GM18858 (cell line): ENCODE measurements at regions not wholly inside any gene's neighbourhood (a gene's known extent, or its start where the extent isn't known, plus 50 kb on each side); places are given as distances from the start of the nearest gene placed in this dataset.

Source experiments
- ATAC-seq: cut with Tn5 transposase; IDR thresholded peaks from one replicate; pipeline ENCODE4 v1.9.1; 2021; ENCODE audit not compliant: unreplicated experiment

GRCh38 chr17:14838567-14838966 lies 426.6 kb downstream of the PMP22 start:
- ATAC-seq = no peak

- no peak for ATAC-seq
These were observed 431.8 kb downstream of the PMP22 start for GRCh38 chr17:14833201-14833785.

- ATAC-seq = no peak
These were observed 433.6 kb downstream of the PMP22 start for GRCh38 chr17:14831491-14831890.

GRCh38 chr17:14827396-14827919 lies 437.7 kb downstream of the PMP22 start:
- no peak for ATAC-seq

GRCh38 chr17:14826358-14826757 lies 438.8 kb downstream of the PMP22 start:
- no peak for ATAC-seq

- ATAC-seq = no peak
These were observed 446.7 kb downstream of the PMP22 start for GRCh38 chr17:14818469-14818868.

- no peak for ATAC-seq
These were observed 450.0 kb downstream of the PMP22 start for GRCh38 chr17:14815079-14815478.

GRCh38 chr17:14813649-14814370 lies 451.3 kb downstream of the PMP22 start:
- no peak for ATAC-seq

DNA sequence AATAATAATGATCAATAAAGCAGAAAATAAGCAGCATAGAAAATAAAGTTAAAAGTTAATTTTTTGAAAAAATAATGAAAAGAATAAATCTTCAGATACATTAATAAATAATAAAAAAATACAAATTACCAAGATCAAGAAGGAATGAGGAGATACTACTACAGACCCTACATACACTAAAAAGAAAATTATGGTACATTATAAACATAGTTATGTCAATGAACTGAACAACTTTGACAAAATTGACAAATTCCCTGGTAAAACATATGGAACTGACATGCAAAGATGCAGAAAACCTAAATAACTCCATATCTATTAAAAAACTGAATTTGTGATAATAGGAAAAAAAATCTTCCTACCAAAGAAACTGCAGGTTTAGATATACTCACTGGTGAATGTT lies 456.7 kb downstream of the PMP22 start:
- ATAC-seq = no peak

DNA sequence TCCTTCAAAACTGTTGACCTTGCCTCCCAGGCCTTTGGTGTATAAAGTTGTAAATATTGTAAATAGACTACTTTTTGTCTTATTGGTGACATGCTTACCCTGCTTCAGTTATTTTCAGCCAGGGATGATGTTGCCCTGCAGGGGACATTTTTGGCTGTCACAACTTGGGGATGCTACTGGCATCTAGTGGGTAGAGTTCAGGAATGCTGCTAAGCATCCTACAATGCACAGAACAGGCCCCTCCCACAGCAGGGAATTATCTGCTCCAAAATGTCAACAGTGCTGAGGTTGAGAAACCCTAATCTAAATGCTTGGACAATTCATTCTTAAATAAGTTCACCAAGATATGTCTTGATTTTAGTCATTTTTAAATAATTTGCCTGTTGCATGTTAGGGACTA lies 459.8 kb downstream of the PMP22 start:
- ATAC-seq = no peak

GRCh38 chr17:14803826-14804225 lies 461.3 kb downstream of the PMP22 start:
- no peak for ATAC-seq

DNA sequence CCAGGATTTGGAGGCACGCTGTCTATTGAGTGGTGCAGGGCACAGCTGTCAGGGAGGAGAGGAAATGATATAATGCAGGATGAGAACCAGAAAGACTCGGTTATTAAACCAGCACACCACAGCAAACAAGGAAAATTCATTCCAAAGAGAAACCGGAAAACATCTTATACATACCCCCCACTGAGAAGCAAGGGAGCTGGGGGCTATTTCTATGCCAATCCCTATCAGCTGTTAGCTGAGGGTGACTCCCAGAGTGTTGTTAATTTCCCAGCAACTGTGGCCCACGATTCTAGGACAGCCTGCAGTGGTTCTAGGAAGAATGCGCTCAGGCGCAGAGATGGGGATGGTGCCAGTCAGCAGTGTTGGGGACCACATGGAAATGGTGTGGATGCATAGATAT lies 467.3 kb downstream of the PMP22 start:
- no peak for ATAC-seq

DNA sequence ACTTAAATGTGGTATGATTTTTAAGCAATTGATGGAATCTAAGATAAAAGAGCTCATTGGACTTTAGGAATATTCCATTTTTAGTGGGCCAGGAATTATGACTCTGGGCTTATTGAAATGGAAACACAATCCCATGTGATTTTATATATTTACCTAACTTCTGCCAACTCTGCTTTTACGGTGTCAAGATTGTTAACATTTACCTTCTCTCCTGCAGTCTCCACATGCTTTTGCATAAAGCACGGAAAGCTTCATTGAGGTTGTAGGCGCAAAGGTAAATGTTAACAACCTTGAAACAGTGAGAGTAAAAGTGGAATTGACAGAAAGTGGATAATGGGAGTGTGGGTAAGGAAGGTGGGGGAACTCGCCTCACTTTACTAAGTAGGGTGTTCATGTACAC lies 468.1 kb downstream of the PMP22 start:
- ATAC-seq = no peak

DNA sequence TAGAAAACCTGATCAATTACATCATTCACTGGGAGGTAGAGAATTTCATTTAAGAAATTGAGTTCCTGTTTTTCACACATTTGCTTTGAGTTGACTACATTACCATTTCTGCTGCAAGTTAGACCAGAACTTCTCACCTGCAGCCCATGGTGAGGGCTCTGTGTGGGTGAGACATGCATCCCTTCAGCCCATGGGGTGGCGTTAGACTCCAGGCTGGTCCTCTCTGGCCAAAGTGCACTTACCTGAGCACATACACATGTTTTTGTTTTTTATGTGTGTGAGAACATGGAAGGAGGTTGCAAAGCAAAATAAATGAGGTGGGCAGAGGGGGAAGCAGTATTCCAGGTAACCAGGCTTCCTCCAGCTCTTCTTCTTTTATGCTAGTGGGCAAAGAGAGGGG lies 470.2 kb downstream of the PMP22 start:
- ATAC-seq = no peak

DNA sequence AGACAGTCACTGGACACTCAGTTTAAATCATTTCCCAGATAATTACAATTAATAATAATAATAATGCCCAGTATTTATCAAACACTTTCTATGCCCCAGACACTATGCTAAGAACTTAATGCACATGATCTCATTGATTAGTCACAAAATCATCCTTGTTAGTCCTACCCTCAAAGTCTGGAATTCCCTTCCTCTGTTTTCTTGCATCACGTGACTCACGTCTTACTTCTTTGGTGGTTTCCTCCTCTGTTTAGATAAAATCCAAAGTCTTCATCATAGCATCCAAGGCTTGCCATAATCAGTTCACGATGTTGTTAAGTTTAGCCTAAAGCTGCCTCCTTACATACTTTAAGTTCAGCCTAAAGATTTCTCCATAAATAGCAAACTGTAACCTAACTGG lies 471.9 kb downstream of the PMP22 start:
- no peak for ATAC-seq

GRCh38 chr17:14792746-14793145 lies 472.4 kb downstream of the PMP22 start:
- ATAC-seq = no peak

DNA sequence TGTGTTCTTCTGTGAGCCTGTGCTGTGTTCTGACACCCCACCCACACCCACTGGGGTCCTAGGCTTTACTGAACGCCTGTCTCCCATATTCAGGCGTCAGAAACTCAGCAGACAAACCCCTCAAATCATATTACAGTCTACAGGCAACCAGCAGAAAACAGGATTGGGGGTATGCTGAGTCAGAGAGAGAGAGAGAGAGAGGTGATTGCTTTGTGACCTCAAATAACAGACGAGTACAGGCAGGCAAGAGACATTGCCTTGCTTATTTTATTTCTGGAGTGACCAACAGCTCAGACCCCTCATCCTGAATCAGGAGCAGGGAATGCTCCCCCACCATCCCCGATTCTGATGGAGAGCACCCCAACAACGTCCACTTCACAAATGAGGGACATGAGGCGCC lies 473.9 kb downstream of the PMP22 start:
- ATAC-seq = no peak

GRCh38 chr17:14790521-14790920 lies 474.6 kb downstream of the PMP22 start:
- no peak for ATAC-seq

- peak; percentile 58 for ATAC-seq
These were observed 480.0 kb downstream of the PMP22 start for GRCh38 chr17:14784997-14785696.

GRCh38 chr17:14781123-14781522 lies 480.2 kb downstream of the HS3ST3B1 start:
- no peak for ATAC-seq

DNA sequence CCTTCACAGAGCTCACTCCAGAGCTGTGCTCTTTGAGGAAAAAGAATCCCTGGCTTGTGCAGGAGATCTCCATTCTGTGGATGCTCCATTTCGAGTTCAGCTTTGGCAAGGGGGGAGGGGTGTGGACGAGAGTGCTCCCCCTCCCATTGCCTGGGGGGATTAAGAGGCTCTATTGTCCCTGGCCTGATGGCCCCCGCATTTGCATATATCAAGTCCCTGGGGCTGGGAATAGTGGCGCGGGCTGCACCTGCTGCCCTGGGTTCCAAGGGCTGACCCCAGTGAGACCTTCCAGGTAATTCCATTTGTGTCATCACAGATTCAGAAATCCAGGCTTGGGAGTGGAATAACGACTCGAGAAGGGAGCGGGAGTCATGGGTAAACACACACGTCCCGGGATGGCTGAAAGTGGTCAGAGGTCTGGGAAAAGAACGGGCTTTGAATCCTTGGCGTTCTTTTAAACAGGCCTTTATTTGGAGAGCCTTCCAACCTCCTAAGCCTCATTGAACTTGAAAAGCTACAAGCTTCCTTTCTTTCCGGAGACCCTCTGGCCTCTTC lies 479.3 kb downstream of the HS3ST3B1 start:
- no peak for ATAC-seq

DNA sequence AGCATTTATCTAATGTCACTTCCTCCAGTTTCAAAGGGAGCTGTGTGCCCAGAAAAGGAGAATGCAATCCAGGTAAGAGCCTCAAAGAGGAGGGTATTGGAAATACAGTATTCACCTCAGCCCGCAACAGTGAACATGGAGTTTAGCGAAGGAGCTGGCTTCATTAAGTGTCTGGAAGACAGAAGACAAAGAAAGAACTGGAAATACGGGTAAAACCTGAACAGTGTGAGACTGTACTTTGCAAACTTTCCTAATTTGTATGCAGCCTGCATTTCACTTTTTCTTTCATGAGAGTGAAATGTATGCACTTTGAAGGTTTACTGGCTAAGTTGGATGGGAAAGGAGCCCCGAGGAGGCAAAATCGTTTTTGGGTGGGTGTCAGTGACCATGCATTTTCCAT lies 478.4 kb downstream of the HS3ST3B1 start:
- no peak for ATAC-seq
